ENCODE measurements at regions not wholly inside any gene's neighbourhood (a gene's known extent, or its start where the extent isn't known, plus 50 kb on each side); places are given as distances from the start of the nearest gene placed in this dataset.
"Not testable (repeated sequence)": the region's sequence is repeated elsewhere in the genome, so short reads cannot be mapped to it uniquely, and the experiment has no call there.

- DNase-seq = no peak
Observed at GRCh38 chr10:108039821-108040584, 875.5 kb upstream of the SORCS1 start.

GRCh38 chr10:108037061-108037460 is 872.6 kb upstream of the SORCS1 start:
- DNase-seq = no peak

GRCh38 chr10:108036265-108036664 is 871.8 kb upstream of the SORCS1 start:
- DNase-seq = no peak

GRCh38 chr10:108034829-108035228 is 870.3 kb upstream of the SORCS1 start:
- DNase-seq = no peak

- not testable (repeated sequence) for DNase-seq
Observed at GRCh38 chr10:108033518-108033917, 869.0 kb upstream of the SORCS1 start.

GRCh38 chr10:108031505-108031904 is 867.0 kb upstream of the SORCS1 start:
- no peak for DNase-seq

- DNase-seq = no peak
Observed at GRCh38 chr10:108014902-108015177, 850.3 kb upstream of the SORCS1 start.

- no peak for DNase-seq
Observed at GRCh38 chr10:108014145-108014901, 849.8 kb upstream of the SORCS1 start.

GRCh38 chr10:108005627-108006026 is 841.1 kb upstream of the SORCS1 start:
- DNase-seq = no peak

- no peak for DNase-seq
Observed at GRCh38 chr10:108003576-108003975, 839.1 kb upstream of the SORCS1 start.

- DNase-seq = no peak
Observed at GRCh38 chr10:108003061-108003460, 838.6 kb upstream of the SORCS1 start.

GRCh38 chr10:108000365-108000764 is 835.9 kb upstream of the SORCS1 start:
- no peak for DNase-seq

- no peak for DNase-seq
Observed at GRCh38 chr10:107994621-107995270, 830.2 kb upstream of the SORCS1 start.

GRCh38 chr10:107986571-107986970 is 822.1 kb upstream of the SORCS1 start:
- no peak for DNase-seq

GRCh38 chr10:107984581-107984980 is 820.1 kb upstream of the SORCS1 start:
- DNase-seq = no peak

- DNase-seq = no peak
Observed at GRCh38 chr10:107984149-107984548, 819.6 kb upstream of the SORCS1 start.

- no peak for DNase-seq
Observed at GRCh38 chr10:107978455-107978854, 813.9 kb upstream of the SORCS1 start.

GRCh38 chr10:107971973-107972372 is 807.5 kb upstream of the SORCS1 start:
- no peak for DNase-seq

- DNase-seq = no peak
Observed at GRCh38 chr10:107971411-107971810, 806.9 kb upstream of the SORCS1 start.

- DNase-seq = no peak
Observed at GRCh38 chr10:107970512-107970911, 806.0 kb upstream of the SORCS1 start.

GRCh38 chr10:107969936-107970335 is 805.4 kb upstream of the SORCS1 start:
- no peak for DNase-seq

- DNase-seq = no peak
Observed at GRCh38 chr10:107966826-107967225, 802.3 kb upstream of the SORCS1 start.

GRCh38 chr10:107952649-107953556 is 788.4 kb upstream of the SORCS1 start:
- DNase-seq = no peak

Data from CD4-positive, alpha-beta T cell treated with Interleukin-21 for 1 hour (primary cell).